ENCODE measurements at regions not wholly inside any gene's neighbourhood (a gene's known extent, or its start where the extent isn't known, plus 50 kb on each side); places are given as distances from the start of the nearest gene placed in this dataset.

DNA sequence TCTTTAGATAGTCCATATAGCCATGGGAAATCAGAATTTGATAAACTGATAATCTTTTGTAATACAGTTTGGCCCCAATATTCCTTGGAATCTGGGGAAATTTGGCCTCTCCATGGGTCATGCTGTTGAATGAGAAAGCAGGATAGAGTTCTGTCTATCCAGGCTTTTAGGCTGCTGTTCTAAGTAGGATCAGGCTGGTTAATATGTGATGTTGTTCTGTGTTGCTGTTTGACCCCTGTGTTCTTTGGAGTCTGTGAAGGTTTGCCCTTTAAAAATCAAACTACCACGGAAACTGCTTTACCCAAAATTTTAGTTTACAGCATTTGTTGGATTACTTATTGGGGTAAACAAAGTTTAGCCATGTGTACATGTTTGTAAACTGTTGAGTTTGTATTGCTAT lies 114.5 kb downstream of the ZNF330 start:
- intact Hi-C loops (cut with micrococcal nuclease; ENCODE audit: unreplicated experiment) (no loop called here), in situ Hi-C loops (cut with HindIII; ENCODE audit: extremely low pct_ligation_motif_present, low pct_unique_long_range_greater_than_20kb) (no loop called here)
- ATAC-seq = no peak
- Histone ChIP-seq H2AFZ (ENCODE audit: low read length) (no peak overlapping the region), H4K20me1 (ENCODE audit: insufficient read depth, low read length) (no peaks in the 10 kb centered on the region), H3K4me2 (ENCODE audit: low read depth, low read length) (no peak overlapping the region), H3K9ac (ENCODE audit: insufficient read depth, low read depth, low read length) (no peak overlapping the region), H3K79me2 (ENCODE audit: insufficient read depth, low read length) (no peaks in the 10 kb centered on the region), H3K4me1 (ENCODE audit: insufficient read depth, low read length) (no peaks in the 10 kb centered on the region), H3K36me3 (replicated peaks in 1 of 2; ENCODE audit: control insufficient read depth in 1 of 2, insufficient read depth in 2 of 2, low read length in 2 of 2) (no peaks in the 10 kb centered on the region), H3K27me3 (ENCODE audit: control insufficient read depth in 1 of 2, insufficient read depth in 2 of 2, low read length in 2 of 2) (peaks cover 0 to 4% of the 10 kb centered on the region in 2 experiments; a peak in 1 of 5 replicates), H3K9me3 (ENCODE audit: low read length) (no peaks in the 10 kb centered on the region), H3K4me3 (replicated peaks in 1 of 3; ENCODE audit: insufficient read depth in 1 of 3, low read depth in 2 of 3, low read length in 3 of 3) (no peak overlapping the region), H3K27ac (ENCODE audit: extremely low read length, insufficient read depth, low read length) (no peak overlapping the region)
- BruUV-seq (replicated peaks) = no TSS peak
- CTCF ChIA-PET (ENCODE audit: low intra/inter-chr PET ratio, low total read pairs) = no interaction called here
- 0% methylated on average over 1 of the region's 1 CpG for WGBS (ENCODE audit: low lambda C conversion rate)
- no peak for FAIRE-seq
- no peak for DNase-seq (ENCODE audit: low spot score)
- POLR2A ChIA-PET = no interaction called here
- TF ChIP-seq STAT5B (CRISPR knock-in tag; IDR thresholded peaks at IDR 0.05) = no peak
- no peak for TF ChIP-seq ZNF7 (CRISPR knock-in tag; IDR thresholded peaks at IDR 0.05)
- no peak for TF ChIP-seq SAFB2 (CRISPR knock-in tag; IDR thresholded peaks at IDR 0.05; ENCODE audit: borderline replicate concordance, low read depth)
- no peak for TF ChIP-seq POLR2AphosphoS2 (IDR thresholded peaks at IDR 0.05; ENCODE audit: low read depth, low read length)
- TF ChIP-seq CREB1 (IDR thresholded peaks at IDR 0.05) = no peak
- no peak for TF ChIP-seq CREB1 (CRISPR knock-in tag; IDR thresholded peaks at IDR 0.05)
- TF ChIP-seq, protein P1, sequence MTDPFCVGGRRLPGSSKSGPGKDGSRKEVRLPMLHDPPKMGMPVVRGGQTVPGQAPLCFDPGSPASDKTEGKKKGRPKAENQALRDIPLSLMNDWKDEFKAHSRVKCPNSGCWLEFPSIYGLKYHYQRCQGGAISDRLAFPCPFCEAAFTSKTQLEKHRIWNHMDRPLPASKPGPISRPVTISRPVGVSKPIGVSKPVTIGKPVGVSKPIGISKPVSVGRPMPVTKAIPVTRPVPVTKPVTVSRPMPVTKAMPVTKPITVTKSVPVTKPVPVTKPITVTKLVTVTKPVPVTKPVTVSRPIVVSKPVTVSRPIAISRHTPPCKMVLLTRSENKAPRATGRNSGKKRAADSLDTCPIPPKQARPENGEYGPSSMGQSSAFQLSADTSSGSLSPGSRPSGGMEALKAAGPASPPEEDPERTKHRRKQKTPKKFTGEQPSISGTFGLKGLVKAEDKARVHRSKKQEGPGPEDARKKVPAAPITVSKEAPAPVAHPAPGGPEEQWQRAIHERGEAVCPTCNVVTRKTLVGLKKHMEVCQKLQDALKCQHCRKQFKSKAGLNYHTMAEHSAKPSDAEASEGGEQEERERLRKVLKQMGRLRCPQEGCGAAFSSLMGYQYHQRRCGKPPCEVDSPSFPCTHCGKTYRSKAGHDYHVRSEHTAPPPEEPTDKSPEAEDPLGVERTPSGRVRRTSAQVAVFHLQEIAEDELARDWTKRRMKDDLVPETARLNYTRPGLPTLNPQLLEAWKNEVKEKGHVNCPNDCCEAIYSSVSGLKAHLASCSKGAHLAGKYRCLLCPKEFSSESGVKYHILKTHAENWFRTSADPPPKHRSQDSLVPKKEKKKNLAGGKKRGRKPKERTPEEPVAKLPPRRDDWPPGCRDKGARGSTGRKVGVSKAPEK (CRISPR knock-in tag; IDR thresholded peaks at IDR 0.05; ENCODE audit: borderline replicate concordance) = no peak
- TF ChIP-seq ZNF263 (CRISPR knock-in tag; IDR thresholded peaks at IDR 0.05) = no peak
- TF ChIP-seq ZNF543 (CRISPR knock-in tag; IDR thresholded peaks at IDR 0.05) = no peak
- TF ChIP-seq, protein P2, sequence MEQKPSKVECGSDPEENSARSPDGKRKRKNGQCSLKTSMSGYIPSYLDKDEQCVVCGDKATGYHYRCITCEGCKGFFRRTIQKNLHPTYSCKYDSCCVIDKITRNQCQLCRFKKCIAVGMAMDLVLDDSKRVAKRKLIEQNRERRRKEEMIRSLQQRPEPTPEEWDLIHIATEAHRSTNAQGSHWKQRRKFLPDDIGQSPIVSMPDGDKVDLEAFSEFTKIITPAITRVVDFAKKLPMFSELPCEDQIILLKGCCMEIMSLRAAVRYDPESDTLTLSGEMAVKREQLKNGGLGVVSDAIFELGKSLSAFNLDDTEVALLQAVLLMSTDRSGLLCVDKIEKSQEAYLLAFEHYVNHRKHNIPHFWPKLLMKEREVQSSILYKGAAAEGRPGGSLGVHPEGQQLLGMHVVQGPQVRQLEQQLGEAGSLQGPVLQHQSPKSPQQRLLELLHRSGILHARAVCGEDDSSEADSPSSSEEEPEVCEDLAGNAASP (CRISPR knock-in tag; IDR thresholded peaks at IDR 0.05; ENCODE audit: borderline replicate concordance) = no peak
- TF ChIP-seq, protein P3, sequence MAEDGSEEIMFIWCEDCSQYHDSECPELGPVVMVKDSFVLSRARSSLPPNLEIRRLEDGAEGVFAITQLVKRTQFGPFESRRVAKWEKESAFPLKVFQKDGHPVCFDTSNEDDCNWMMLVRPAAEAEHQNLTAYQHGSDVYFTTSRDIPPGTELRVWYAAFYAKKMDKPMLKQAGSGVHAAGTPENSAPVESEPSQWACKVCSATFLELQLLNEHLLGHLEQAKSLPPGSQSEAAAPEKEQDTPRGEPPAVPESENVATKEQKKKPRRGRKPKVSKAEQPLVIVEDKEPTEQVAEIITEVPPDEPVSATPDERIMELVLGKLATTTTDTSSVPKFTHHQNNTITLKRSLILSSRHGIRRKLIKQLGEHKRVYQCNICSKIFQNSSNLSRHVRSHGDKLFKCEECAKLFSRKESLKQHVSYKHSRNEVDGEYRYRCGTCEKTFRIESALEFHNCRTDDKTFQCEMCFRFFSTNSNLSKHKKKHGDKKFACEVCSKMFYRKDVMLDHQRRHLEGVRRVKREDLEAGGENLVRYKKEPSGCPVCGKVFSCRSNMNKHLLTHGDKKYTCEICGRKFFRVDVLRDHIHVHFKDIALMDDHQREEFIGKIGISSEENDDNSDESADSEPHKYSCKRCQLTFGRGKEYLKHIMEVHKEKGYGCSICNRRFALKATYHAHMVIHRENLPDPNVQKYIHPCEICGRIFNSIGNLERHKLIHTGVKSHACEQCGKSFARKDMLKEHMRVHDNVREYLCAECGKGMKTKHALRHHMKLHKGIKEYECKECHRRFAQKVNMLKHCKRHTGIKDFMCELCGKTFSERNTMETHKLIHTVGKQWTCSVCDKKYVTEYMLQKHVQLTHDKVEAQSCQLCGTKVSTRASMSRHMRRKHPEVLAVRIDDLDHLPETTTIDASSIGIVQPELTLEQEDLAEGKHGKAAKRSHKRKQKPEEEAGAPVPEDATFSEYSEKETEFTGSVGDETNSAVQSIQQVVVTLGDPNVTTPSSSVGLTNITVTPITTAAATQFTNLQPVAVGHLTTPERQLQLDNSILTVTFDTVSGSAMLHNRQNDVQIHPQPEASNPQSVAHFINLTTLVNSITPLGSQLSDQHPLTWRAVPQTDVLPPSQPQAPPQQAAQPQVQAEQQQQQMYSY (CRISPR knock-in tag; IDR thresholded peaks at IDR 0.05) = no peak
- TF ChIP-seq ZNF180 (CRISPR knock-in tag; IDR thresholded peaks at IDR 0.05; ENCODE audit: borderline replicate concordance, low read depth) = no peak
- no peak for TF ChIP-seq EZH2 (conservative IDR thresholded peaks at IDR 0.05; ENCODE audit: low read depth, low read length)
- no peak for TF ChIP-seq ZNF598 (CRISPR knock-in tag; IDR thresholded peaks at IDR 0.05; ENCODE audit: borderline replicate concordance)
- TF ChIP-seq ZNF775 (CRISPR knock-in tag; IDR thresholded peaks at IDR 0.05; ENCODE audit: borderline replicate concordance) = no peak
- no peak for TF ChIP-seq RARA (CRISPR knock-in tag; IDR thresholded peaks at IDR 0.05)
- TF ChIP-seq, protein P4, sequence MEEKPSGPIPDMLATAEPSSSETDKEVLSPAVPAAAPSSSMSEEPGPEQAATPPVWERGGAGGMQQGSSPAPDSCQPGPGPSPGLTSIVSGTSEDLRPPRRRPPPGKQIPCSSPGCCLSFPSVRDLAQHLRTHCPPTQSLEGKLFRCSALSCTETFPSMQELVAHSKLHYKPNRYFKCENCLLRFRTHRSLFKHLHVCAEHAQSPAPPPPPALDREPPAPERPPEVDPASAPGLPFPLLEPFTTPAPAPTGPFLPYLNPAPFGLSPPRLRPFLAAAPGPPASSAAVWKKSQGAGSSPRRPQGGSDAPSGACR (CRISPR knock-in tag; IDR thresholded peaks at IDR 0.05) = no peak
- TF ChIP-seq ZNF891 (CRISPR knock-in tag; IDR thresholded peaks at IDR 0.05) = no peak
- TF ChIP-seq FOXC1 (CRISPR knock-in tag; IDR thresholded peaks at IDR 0.05; ENCODE audit: borderline replicate concordance) = no peak
